PC-3 (cell line): ENCODE measurements at regions not wholly inside any gene's neighbourhood (a gene's known extent, or its start where the extent isn't known, plus 50 kb on each side); places are given as distances from the start of the nearest gene placed in this dataset.

ENCODE experiments used
- CTCF ChIP-seq: fragments of 300-600 bp; sonication (generic); conservative IDR thresholded peaks from 2 replicates; pipeline ENCODE4 v1.5.1; 2017; ENCODE audit warnings: antibody characterized with exemption, low read depth, mild to moderate bottlenecking, low read length
- EZH2phosphoT487 ChIP-seq: fragments of 300-600 bp; sonication (generic); IDR thresholded peaks from 2 replicates; pipeline ENCODE4 v1.6.1; 2018; ENCODE audit warnings: mild to moderate bottlenecking, antibody characterized with exemption, low read length, borderline replicate concordance

DNA sequence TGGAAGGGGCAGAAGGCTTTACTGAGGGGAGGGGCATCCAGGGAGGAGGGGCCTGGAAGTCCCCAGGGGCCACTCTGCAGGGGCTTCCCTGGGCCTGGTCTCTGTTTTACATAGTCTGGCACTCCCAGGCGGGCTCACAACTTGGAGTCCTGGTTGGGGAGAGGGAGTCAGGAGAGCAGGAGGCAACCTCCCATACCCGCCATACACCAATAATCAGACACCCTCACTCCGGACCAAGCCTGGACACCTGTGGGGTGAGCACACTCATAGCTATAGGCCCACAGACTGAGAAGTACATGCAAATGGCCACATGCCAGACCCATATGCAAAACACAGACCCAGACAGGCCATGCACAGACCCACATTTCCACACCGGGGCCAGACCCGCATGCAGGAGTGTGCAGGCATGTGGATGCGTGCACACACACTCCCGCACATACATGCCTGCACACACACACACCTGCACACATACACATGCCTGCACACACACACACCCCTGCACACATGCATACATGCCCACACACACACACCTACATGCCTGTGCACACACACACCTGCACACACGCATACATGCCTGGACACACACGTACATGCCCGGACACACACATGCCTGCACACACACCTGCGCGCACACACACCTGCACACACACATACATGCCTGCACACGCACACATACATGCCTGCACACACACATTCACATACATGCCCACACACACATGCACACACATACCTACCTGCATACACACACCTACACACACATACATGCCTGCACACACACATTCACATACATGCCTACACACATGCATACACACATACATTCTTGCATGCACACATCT, 89.5 kb upstream of the RUNX3 start:
- TF ChIP-seq CTCF (no peak), EZH2phosphoT487 (no peak)
